ENCODE measurements at regions not wholly inside any gene's neighbourhood (a gene's known extent, or its start where the extent isn't known, plus 50 kb on each side); places are given as distances from the start of the nearest gene placed in this dataset.

DNA sequence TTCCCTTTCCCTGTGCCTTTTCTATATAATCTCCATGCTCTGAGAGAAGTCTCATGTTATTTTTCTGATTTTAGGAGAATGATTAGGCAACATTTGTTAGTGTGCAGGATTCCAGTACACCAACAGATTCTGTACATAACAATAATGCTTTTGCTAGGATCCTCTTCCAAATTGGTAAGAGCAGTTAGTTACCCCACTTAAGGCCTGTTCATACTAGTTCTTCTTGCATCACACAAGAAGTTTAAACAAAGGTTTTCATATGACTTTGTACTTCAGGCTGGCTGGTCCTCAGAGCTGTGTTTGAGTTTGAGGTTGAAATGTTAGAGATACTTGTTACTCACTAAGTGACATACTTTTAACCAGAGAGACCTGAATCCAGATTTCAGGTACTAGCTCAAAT is 686.9 kb upstream of the NRXN1 start:
- TF ChIP-seq, protein P1, sequence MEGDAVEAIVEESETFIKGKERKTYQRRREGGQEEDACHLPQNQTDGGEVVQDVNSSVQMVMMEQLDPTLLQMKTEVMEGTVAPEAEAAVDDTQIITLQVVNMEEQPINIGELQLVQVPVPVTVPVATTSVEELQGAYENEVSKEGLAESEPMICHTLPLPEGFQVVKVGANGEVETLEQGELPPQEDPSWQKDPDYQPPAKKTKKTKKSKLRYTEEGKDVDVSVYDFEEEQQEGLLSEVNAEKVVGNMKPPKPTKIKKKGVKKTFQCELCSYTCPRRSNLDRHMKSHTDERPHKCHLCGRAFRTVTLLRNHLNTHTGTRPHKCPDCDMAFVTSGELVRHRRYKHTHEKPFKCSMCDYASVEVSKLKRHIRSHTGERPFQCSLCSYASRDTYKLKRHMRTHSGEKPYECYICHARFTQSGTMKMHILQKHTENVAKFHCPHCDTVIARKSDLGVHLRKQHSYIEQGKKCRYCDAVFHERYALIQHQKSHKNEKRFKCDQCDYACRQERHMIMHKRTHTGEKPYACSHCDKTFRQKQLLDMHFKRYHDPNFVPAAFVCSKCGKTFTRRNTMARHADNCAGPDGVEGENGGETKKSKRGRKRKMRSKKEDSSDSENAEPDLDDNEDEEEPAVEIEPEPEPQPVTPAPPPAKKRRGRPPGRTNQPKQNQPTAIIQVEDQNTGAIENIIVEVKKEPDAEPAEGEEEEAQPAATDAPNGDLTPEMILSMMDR (IDR thresholded peaks at IDR 0.05; ENCODE audit: low read depth, low read length), result no peak

DNA sequence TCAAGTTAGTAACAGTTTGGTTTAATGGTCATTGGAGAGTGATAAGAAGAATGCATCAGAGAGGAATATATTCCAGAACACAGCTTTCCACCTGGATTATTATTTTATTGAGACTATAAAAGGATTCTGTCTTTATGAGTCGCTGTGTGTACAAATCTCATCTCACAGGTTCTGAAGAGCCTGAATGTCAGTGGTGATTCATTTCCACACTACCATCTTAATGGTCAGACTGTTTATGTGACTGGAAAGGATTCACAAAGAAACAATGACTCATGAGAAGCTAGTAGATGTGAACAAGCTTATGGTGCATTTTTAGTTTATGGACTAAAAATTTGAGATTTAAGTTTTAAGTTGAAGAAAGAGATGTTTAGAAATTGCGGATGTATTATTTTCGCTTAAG is 685.4 kb upstream of the NRXN1 start:
- TF ChIP-seq, protein P1 (IDR thresholded peaks at IDR 0.05; ENCODE audit: low read depth, low read length), result no peak

More for the DNA sequence above, 686.9 kb upstream of the NRXN1 start:
- no peak overlapping the region for H3K4me3 ChIP-seq (ENCODE audit: low read depth, low read length)

GRCh38 chr2:51711766-51712165 is 679.8 kb upstream of the NRXN1 start:
- H3K4me3 ChIP-seq (ENCODE audit: low read depth, low read length), result no peak overlapping the region
- TF ChIP-seq, protein P1 (IDR thresholded peaks at IDR 0.05; ENCODE audit: low read depth, low read length), result no peak

More for the DNA sequence above, 685.4 kb upstream of the NRXN1 start:
- H3K4me3 ChIP-seq (ENCODE audit: low read depth, low read length), result no peak overlapping the region

GRCh38 chr2:51710222-51710621 is 678.3 kb upstream of the NRXN1 start:
- H3K4me3 ChIP-seq (ENCODE audit: low read depth, low read length), result no peak overlapping the region
- TF ChIP-seq, protein P1 (IDR thresholded peaks at IDR 0.05; ENCODE audit: low read depth, low read length), result no peak

DNA sequence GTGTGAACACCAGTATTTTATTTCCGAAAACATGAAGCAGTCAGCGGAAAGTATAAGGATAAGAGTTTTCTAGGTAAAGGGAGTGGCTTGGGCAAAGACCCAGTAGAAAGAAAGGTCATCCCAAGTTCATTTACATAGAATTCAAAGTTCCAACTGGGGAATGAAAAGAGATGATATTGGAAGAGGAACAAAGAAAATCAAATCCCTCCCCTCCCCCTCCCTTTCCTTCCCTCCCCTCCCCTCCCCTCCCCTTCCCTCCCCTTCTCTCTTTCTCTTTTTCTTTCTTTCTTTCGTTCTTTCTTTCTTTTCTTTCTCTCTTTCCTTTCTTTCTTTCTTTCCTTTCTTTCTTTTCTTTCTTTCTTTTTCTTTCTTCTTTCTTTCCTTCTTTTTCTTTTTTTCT is 675.7 kb upstream of the NRXN1 start:
- TF ChIP-seq, protein P1 (IDR thresholded peaks at IDR 0.05; ENCODE audit: low read depth, low read length), result no peak
- H3K4me3 ChIP-seq (ENCODE audit: low read depth, low read length), result no peak overlapping the region

DNA sequence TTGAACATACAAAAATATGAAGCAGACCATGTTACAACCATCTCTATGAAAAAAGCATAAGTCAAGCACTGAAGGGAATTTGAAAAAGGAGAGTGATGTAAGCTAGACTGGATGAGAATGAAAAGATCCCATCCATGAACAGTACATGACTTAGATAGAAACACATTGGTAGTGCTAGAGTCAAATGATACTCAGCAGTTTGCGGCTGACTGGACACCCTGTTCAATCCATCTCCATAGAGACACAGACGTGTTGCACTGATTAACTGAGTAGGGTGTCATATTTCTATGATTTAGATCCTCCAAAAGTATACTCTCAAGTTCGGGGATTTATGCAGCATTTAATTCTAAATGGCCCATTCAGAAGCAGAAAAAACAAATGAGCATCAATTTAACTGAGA is 674.3 kb upstream of the NRXN1 start:
- H3K4me3 ChIP-seq (ENCODE audit: low read depth, low read length), result no peak overlapping the region
- TF ChIP-seq, protein P1 (IDR thresholded peaks at IDR 0.05; ENCODE audit: low read depth, low read length), result no peak

DNA sequence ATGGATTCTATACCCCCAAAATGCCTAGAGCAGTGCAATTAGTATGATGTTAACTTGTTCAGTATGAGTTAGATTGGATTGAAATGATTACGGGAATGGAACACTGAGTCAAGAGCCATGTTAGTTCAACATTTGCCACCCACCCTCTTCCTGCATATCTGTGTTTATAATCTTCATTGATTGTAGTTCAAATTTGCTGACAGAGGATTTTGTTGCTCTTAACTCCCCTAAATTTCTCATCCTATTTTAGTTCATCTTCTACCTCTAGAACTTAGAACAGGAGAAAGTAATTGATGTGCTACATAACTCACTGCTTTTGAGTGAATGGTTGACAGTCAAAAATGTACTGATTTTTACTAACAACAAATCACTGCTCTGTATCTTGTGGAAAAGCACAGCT is 673.5 kb upstream of the NRXN1 start:
- TF ChIP-seq, protein P1 (IDR thresholded peaks at IDR 0.05; ENCODE audit: low read depth, low read length), result no peak
- H3K4me3 ChIP-seq (ENCODE audit: low read depth, low read length), result no peak overlapping the region
